GM12892 (cell line): ENCODE measurements at regions not wholly inside any gene's neighbourhood (a gene's known extent, or its start where the extent isn't known, plus 50 kb on each side); places are given as distances from the start of the nearest gene placed in this dataset.
"Not testable (repeated sequence)": the region's sequence is repeated elsewhere in the genome, so short reads cannot be mapped to it uniquely, and the experiment has no call there.

ENCODE experiments used
- DNase-seq: peaks from one replicate; pipeline ENCODE4 v3.0.0; 2011; ENCODE audit not compliant: insufficient read length
- FAIRE-seq: peaks from 2 replicates; lab custom pipeline; 2011; peaks lifted over from hg19 to GRCh38; lab: Jason Lieb, UNC
- POLR2A ChIP-seq: IDR thresholded peaks from 2 replicates; pipeline ENCODE4 v1.6.1; 2011; ENCODE audit warnings: low read depth, low read length, control low read depth
- POLR2AphosphoS5 ChIP-seq: IDR thresholded peaks from 2 replicates; pipeline ENCODE4 v1.6.1; 2011; ENCODE audit warnings: low read depth, low read length, control low read depth
- TAF1 ChIP-seq: IDR thresholded peaks from 2 replicates; pipeline ENCODE4 v1.6.1; 2011; ENCODE audit warnings: low read depth, mild to moderate bottlenecking, control low read depth, low read length, borderline replicate concordance

DNA sequence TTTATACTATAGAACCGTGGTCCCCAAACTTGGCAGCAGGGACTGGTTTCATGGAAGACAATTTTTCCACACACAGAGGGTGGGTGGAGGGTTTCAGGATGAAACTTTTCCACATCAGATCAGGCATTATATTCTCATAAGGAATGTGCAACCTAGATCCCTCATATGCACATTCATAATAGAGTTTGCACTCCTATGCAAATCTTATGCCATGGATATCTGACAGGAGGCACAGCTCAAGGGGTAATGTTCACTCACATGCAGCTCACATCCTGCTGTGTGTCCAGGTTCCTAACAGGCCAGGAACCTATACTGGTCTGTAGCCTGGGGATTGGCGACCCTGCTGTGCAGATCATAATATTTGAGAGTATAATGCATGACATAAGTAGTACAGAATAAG lies 1802.2 kb upstream of the ACO1 start:
- DNase-seq (no peak), FAIRE-seq (no peak)
- TF ChIP-seq POLR2A (no peak), POLR2AphosphoS5 (no peak), TAF1 (no peak)

DNA sequence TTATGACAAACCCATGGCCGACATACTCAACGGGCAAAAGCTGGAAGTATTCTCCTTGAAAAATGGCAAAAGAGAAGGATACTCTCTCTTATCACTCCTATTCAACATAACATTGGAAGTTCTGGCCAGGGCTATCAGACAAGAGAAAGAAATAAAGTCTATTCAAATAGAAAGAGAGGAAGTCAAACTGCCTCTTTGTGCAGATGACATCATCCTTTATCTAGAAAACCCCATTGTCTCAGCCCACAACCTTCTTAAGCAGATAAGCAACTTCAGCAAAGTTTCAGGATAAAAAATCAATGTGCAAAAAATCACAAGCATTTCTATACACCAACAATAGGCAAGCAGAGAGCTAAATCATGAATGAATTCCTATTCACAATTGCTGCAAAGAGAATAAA lies 1799.9 kb upstream of the ACO1 start:
- no peak for TF ChIP-seq POLR2AphosphoS5
- TF ChIP-seq POLR2A: no peak
- no peak for TF ChIP-seq TAF1
- FAIRE-seq (no peak), DNase-seq (no peak)

DNA sequence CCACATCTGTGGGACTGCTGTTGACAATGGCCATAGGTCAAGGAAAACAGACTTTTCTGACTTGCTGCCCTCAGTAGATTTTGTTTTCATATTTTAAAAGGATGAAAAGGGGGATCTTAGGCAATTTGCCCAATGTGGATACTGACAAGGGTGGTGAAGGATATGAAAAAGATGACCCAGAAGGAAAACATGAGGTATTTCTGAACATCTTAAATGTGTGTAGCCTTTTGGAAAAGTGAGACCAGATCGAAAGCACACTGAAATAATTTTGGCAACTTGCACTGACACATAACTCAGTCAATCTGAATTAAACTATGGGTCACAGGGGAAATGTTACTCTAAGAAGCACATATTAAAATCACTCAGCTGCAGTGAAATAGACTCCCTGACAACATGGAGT lies 1793.0 kb upstream of the ACO1 start:
- FAIRE-seq: no peak
- DNase-seq: no peak
- TF ChIP-seq POLR2AphosphoS5: no peak

- no peak for DNase-seq
- TF ChIP-seq POLR2AphosphoS5 (no peak), POLR2A (no peak), TAF1 (no peak)
- no peak for FAIRE-seq
Measured at GRCh38 chr9:30597608-30598007, 1786.8 kb upstream of the ACO1 start.

DNA sequence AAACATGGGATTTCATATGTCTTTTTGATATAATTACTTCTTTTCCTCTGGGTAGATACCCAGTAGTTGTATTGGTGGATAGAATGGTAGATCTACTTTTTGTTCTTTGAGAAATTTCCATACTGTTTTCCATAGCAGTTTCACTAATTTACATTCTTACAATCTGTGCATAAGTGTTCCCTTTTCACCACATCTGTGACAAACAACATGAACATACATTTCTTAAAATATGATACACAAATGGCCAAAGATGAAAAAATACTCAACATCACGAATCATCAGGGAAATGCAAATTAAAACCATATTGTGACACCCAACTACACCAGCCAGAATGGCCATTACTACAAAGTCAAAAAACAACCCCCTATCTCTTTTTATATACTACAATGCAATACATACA lies 1778.5 kb upstream of the ACO1 start:
- DNase-seq (no peak), FAIRE-seq (no peak)
- TF ChIP-seq TAF1 (no peak), POLR2A (no peak), POLR2AphosphoS5 (no peak)

DNA sequence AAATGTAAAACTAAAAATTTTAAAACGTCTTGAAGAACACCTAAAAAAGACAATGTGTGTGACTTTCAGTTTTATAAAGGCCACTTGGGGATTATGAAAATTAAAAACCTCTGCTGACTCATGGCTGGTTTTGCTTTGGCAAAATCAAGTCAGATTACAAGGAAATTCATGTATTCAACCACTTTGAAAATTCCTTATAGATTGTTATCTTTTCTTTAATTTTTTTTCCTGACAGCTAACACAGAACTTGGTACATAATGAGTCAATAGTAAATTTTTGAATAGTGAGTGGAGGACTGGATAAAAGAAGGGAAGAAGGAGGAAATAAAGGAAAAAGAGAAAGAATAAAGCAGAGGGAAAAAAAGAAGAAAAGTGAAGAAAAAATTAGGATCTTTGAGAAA lies 1774.7 kb upstream of the ACO1 start:
- no peak for TF ChIP-seq TAF1
- TF ChIP-seq POLR2A: no peak
- TF ChIP-seq POLR2AphosphoS5: no peak
- no peak for FAIRE-seq
- no peak for DNase-seq

- not testable (repeated sequence) for DNase-seq, FAIRE-seq
Measured at GRCh38 chr9:30616782-30617181, 1767.7 kb upstream of the ACO1 start.

GRCh38 chr9:30622561-30622960 lies 1761.9 kb upstream of the ACO1 start:
- TF ChIP-seq TAF1 (no peak), POLR2AphosphoS5 (no peak), POLR2A (no peak)
- DNase-seq: no peak
- FAIRE-seq: no peak

- FAIRE-seq: no peak
Measured at GRCh38 chr9:30628915-30629567, 1755.4 kb upstream of the ACO1 start.

GRCh38 chr9:30630459-30630858 lies 1754.0 kb upstream of the ACO1 start:
- no peak for FAIRE-seq
- no peak for DNase-seq

More at GRCh38 chr9:30628915-30629567, 1755.4 kb upstream of the ACO1 start:
- TF ChIP-seq POLR2AphosphoS5 (no peak), TAF1 (no peak), POLR2A (no peak)
- DNase-seq: no peak

GRCh38 chr9:30646639-30647038 lies 1737.8 kb upstream of the ACO1 start:
- not testable (repeated sequence) for FAIRE-seq, DNase-seq

More at GRCh38 chr9:30630459-30630858, 1754.0 kb upstream of the ACO1 start:
- no peak for TF ChIP-seq POLR2A
- TF ChIP-seq POLR2AphosphoS5: no peak
- TF ChIP-seq TAF1: no peak

- DNase-seq: no peak
- no peak for FAIRE-seq
- TF ChIP-seq POLR2A: no peak
- TF ChIP-seq TAF1: no peak
- TF ChIP-seq POLR2AphosphoS5: no peak
Measured at GRCh38 chr9:30661925-30662324, 1722.5 kb upstream of the ACO1 start.

GRCh38 chr9:30670805-30671562 lies 1713.5 kb upstream of the ACO1 start:
- no peak for DNase-seq
- no peak for FAIRE-seq
- TF ChIP-seq TAF1 (no peak), POLR2A (no peak), POLR2AphosphoS5 (no peak)
